Stomach smooth muscle (tissue), 2 donors: ENCODE measurements at regions not wholly inside any gene's neighbourhood (a gene's known extent, or its start where the extent isn't known, plus 50 kb on each side); places are given as distances from the start of the nearest gene placed in this dataset.

Source experiments
- H3K27ac ChIP-seq: one replicate; pipeline ENCODE4 v1.7.0; 2013; ENCODE audit warnings: mild to moderate bottlenecking, low read length, inconsistent platforms
- H3K27me3 ChIP-seq, 2 donors: one replicate each; pipeline ENCODE4 v1.7.0; 2013; ENCODE audit warnings: low read length in 2 of 2; ENCODE audit not compliant: insufficient read depth in 2 of 2, control insufficient read depth in 1 of 2
- H3K36me3 ChIP-seq, 2 donors: one replicate each; pipeline ENCODE4 v1.7.0; 2013; ENCODE audit warnings: low read length in 2 of 2; ENCODE audit not compliant: control insufficient read depth in 2 of 2, insufficient read depth in 2 of 2
- H3K4me1 ChIP-seq: one replicate; pipeline ENCODE4 v1.7.0; 2013; ENCODE audit warnings: low read length; ENCODE audit not compliant: control insufficient read depth, insufficient read depth
- H3K4me3 ChIP-seq, 2 donors: one replicate each; pipeline ENCODE4 v1.7.0; 2013; ENCODE audit warnings: low read length in 2 of 2
- H3K9ac ChIP-seq, 2 donors: one replicate each; pipeline ENCODE4 v1.7.0; 2013; ENCODE audit warnings: low read length in 2 of 2, mild to moderate bottlenecking in 1 of 2
- H3K9me3 ChIP-seq, 2 donors: one replicate each; pipeline ENCODE4 v1.7.0; 2013; ENCODE audit warnings: low read length in 2 of 2; ENCODE audit not compliant: control insufficient read depth in 2 of 2
- donor health status: healthy.
- donor health status: Pancreatic carcinoma.

DNA sequence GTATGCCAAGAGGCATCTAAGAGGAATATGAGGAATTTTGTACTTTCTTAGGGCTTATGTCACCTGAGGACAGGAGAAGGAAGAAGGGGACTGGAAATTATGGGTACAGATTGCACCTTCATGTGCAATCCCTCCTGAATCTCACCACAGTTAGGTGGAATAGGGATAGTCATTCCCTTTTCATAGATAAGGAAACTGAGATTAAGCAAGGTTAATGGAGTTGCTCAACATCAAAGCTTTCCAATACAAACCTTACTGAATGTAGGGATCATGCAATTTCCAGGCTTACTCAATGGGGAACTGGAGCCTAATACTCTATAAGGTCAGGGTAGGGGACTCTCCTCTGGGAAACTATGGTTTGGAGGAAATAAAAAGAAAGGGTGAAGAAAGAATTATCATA, 133.0 kb downstream of the C11orf87 start:
- Histone ChIP-seq H3K27me3 (no peaks in the 10 kb centered on the region), H3K27ac (no peak overlapping the region), H3K4me1 (no peaks in the 10 kb centered on the region), H3K36me3 (no peaks in the 10 kb centered on the region), H3K9ac (no peak overlapping the region), H3K4me3 (no peak overlapping the region), H3K9me3 (no peaks in the 10 kb centered on the region)

DNA sequence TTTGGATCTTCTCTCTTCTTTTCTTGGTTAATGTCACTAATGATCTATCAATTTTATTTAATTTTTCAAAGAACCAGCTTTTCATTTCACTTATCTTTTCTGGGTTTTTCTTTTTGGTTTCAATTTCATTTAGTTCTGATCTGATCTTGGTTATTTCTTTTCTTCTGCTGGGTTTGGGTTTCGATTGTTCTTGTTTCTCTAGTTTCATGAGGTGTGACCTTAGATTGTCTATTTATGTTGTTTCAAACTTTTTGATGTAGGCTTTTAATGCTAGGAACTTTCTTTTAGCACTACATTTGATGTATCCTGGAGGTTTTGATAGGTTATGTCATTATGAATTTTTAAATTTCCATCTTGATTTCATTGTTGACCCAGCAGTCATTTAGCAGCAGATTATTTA, 142.3 kb downstream of the C11orf87 start:
- no peaks in the 10 kb centered on the region for H3K36me3 ChIP-seq
- H3K9ac ChIP-seq = no peak overlapping the region
- H3K9me3 ChIP-seq = peaks cover 2 to 3% of the 10 kb centered on the region in 2 donors
- H3K4me1 ChIP-seq = no peaks in the 10 kb centered on the region
- H3K27ac ChIP-seq = no peak overlapping the region
- H3K4me3 ChIP-seq = no peak overlapping the region
- no peaks in the 10 kb centered on the region for H3K27me3 ChIP-seq

DNA sequence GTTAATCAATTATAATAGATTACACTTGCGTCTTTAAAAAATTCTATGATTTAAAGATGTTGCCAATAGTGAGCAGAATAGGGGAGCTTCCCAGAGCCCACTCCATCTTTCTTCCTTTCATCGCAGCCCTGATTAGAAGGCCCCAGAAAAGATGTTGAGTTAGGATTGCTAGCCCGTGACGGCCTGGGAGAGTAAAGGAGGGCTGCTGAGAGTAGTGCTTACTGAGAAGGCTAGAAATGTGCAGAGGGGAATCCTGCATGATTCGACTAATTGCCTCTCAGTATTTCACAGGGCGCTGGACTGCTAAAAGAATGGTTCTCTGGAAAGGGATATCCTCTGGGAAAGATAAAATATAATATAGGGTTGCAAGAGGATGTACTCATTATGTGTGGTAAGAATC, 160.5 kb downstream of the C11orf87 start:
- no peaks in the 10 kb centered on the region for H3K27me3 ChIP-seq
- H3K9me3 ChIP-seq = no peaks in the 10 kb centered on the region
- no peak overlapping the region for H3K9ac ChIP-seq
- no peaks in the 10 kb centered on the region for H3K36me3 ChIP-seq
- no peak overlapping the region for H3K4me3 ChIP-seq
- H3K4me1 ChIP-seq = no peaks in the 10 kb centered on the region
- H3K27ac ChIP-seq = no peak overlapping the region

DNA sequence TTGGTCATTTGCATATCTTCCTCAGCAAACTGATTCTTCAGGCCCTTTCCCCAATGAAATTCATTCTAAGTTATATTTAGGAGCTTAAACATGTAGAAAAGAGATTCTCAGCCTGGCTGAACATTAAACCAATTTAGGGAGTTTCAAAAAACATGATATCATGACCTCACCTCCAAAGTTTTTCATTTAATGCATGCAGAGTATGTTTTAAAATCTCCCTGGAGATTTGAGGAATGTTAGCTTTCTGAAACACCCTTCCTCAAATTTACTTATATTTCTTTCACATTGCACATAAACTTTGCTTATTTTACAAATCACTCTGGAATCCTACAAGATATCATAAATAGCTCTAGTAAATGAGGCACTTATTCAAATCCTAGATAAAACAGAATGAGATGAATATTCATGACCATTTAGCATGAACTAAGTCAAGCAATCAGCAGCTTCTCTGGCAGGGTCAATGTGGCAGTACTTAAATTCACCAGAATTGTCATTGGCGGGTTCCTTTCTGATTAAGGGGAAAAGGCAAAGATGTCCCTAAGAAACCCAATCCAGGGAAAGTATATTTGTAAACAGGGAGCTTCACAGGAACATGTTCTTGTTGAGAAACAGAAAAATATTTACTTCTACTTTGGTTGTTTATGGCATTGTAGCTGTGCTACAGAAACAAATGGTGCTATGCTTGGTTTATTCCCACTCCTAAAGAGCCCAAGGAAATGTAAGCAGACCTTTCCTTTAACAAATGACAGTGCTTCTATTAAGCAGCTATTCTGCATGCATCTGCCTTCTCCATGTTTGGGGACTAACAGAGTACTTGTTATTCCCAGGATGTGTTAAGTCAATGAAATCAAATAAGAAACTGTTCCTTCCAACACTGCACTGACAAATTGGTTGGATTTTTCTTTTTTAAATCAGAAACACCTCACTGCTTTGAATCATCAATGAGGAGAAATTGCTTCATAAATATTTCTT, 162.3 kb downstream of the C11orf87 start:
- Histone ChIP-seq H3K9ac (no peak overlapping the region), H3K4me1 (no peaks in the 10 kb centered on the region)

DNA sequence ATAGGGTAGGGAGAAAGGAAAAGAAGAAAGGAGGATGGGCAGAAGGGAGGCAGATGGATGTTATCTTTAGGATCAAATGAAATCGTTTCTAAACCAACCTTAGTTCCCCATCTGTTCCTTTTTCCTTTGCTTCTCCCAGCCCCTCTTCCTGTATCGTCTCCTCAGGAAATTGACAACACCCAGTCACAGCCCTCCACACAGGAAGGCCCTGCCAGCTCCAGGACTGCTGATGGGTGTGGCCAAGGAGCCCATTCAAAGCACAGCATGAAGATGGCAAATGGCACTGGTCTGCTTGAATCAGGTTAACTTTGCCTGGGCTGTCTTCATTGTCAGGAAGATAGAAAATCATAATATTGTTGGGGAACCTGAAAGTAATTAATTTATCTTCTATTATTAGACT, 164.8 kb downstream of the C11orf87 start:
- Histone ChIP-seq H3K4me3 (no peak overlapping the region), H3K4me1 (no peaks in the 10 kb centered on the region), H3K27ac (no peak overlapping the region), H3K27me3 (no peaks in the 10 kb centered on the region), H3K9me3 (no peaks in the 10 kb centered on the region), H3K36me3 (no peaks in the 10 kb centered on the region), H3K9ac (no peak overlapping the region)

More for the DNA sequence above, 162.3 kb downstream of the C11orf87 start:
- Histone ChIP-seq H3K27ac (no peak overlapping the region), H3K9me3 (no peaks in the 10 kb centered on the region), H3K27me3 (no peaks in the 10 kb centered on the region), H3K4me3 (no peak overlapping the region), H3K36me3 (no peaks in the 10 kb centered on the region)

DNA sequence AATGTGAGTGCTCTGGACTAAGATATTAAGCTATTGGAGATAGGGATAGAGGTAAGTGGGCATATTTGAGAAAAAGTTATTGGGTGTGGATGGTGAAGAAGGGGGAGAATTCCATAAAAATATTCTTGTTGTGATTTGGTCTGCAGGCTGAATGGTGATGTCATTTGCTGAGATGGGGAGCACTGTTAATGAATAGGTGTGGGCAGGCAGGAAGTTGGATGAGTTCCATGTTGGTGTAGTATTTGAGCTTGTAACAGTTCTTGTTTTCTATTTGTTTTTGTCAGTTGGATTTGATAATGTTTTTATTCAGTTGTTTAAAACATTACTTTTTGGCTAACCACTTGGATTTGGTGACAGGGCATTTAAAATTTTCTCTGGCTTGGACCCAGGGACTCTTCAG, 168.8 kb downstream of the C11orf87 start:
- Histone ChIP-seq H3K9ac (no peak overlapping the region), H3K4me3 (no peak overlapping the region), H3K27ac (no peak overlapping the region), H3K4me1 (no peaks in the 10 kb centered on the region), H3K27me3 (no peaks in the 10 kb centered on the region), H3K9me3 (no peaks in the 10 kb centered on the region), H3K36me3 (no peaks in the 10 kb centered on the region)

DNA sequence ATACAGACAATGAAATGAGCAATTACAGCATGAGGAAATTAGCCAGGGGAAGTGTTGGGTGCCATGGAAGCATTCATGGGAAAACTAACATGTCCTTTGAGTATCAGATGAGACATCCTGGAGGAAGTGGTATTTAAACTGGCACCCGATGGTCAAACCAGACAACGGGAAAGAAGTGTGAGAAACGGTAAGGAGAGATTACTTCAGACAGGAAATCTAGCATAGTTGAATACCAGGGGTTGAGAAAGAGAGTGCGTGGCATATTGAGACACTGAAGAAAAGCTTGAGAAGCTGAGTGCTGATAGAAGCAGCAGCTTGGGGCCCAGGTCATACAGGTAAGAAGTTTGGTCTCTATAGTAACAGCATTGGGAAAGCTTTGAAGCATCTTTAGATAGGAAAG, 175.3 kb downstream of the C11orf87 start:
- Histone ChIP-seq H3K9ac (no peak overlapping the region), H3K36me3 (no peaks in the 10 kb centered on the region), H3K4me1 (no peaks in the 10 kb centered on the region), H3K27me3 (no peaks in the 10 kb centered on the region), H3K4me3 (no peak overlapping the region), H3K27ac (no peak overlapping the region), H3K9me3 (no peaks in the 10 kb centered on the region)

DNA sequence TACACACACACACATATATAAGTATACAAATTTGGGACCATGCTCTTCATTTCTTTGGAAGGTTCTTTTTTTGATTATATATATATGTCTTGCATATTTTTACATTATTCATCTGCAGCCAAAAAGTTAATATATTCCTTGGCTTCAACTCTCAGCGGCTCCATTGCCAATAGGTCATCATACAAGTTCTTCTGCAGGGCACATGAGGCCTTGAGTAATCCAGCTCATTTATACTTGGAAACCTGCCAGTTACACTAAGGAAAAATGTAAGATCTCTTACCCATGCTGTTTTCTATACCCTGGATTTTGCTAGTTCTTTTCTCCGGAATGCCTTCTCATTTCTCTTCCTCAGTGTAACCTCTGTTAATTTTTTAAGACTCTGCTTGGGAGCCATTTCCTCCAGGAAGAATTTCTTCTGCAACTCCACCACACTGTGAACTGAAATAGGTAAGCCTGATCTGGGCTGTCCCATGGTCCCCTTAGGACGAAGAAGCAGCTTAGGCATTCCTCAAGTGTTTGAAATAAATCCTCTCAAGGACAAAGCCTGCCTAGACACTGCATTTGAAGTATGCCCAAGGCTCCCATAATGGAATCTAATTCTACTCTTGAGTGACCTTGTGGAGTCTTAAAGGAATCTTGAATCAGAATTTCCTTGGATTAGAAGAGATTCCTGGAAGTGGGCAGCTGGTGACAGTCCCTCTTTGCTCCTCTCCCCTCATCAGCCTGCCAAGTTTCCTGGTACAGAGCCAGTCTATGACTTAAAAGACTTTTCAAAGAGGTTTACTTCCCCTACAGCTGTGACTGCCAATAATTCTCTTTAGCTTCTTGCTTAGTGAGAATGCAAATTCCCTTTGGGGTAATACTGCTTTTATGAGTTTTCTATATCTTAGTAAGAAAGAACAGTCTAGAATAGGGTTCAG, 182.8 kb downstream of the C11orf87 start:
- Histone ChIP-seq H3K36me3 (no peaks in the 10 kb centered on the region), H3K4me3 (no peak overlapping the region), H3K27me3 (no peaks in the 10 kb centered on the region), H3K4me1 (no peaks in the 10 kb centered on the region), H3K9ac (no peak overlapping the region), H3K9me3 (no peaks in the 10 kb centered on the region), H3K27ac (no peak overlapping the region)

DNA sequence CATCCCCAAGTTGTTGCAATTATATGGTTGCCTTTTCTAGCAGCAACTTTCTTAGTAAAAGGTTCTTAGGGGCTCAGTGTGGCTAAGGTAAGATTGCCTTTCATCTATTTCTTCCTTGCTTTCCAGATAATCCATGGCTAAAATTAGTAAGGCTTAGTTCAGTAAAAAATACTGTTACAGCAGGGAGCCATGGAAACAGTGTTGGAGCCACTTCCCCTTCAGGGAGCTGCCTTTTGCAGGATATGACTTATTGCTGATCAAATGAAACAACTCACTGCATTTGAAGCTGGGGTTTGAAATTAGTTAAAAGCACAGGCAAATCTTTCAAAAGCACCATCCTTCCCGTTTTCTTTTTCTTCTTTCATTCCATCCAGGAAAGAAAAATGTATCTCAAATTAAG, 184.3 kb downstream of the C11orf87 start:
- H3K27me3 ChIP-seq = no peaks in the 10 kb centered on the region
- H3K4me3 ChIP-seq = no peak overlapping the region
- no peaks in the 10 kb centered on the region for H3K36me3 ChIP-seq
- H3K4me1 ChIP-seq = no peaks in the 10 kb centered on the region
- no peaks in the 10 kb centered on the region for H3K9me3 ChIP-seq
- no peak overlapping the region for H3K27ac ChIP-seq
- no peak overlapping the region for H3K9ac ChIP-seq

DNA sequence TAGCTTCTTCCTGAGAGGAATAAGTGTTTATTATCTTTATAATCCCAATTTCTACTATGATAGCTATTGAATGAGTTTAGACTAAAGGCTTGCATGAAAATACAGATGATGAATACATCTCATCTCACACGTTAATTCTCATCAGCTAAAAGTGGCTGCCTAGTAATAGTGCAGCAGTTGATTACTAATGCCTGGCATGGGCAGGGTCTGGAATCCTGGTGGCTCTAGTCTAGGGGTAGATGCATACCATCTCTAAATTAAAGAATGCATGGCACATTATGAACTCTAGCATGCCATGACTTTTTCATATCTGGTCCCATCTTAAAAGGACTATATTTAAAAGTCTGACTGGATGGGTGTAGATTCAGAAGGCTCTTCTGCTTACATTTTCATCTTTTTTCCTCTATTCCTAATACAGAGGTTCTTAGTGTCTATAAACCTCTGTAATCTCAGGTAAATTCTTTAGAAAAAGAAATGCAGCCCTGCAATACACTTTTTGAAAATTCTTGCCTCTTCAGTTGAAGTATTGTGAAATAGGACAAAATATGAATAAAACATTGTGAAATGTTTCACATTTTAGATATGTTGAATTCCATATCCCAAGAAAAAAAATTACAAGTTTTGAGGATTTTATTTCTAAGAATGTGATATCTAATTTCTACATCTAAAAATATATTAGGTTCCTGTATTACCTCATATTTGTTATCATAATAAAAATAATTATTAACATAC, 187.6 kb downstream of the C11orf87 start:
- Histone ChIP-seq H3K4me1 (no peaks in the 10 kb centered on the region), H3K27ac (no peak overlapping the region), H3K36me3 (no peaks in the 10 kb centered on the region), H3K4me3 (no peak overlapping the region), H3K27me3 (no peaks in the 10 kb centered on the region), H3K9me3 (no peaks in the 10 kb centered on the region), H3K9ac (no peak overlapping the region)
